MCF 10A (cell line): ENCODE measurements at regions not wholly inside any gene's neighbourhood (a gene's known extent, or its start where the extent isn't known, plus 50 kb on each side); places are given as distances from the start of the nearest gene placed in this dataset.

Experiments used
- BruUV-seq: library from RNA; stranded (reverse); fragments of 400-500 nt; replicated peaks from 2 replicates; lab custom pipeline; 2021; lab: Mats Ljungman, UMichigan
- CTCF ChIA-PET: fragments of 300-600 bp; sonication (Branson Sonifier 250); formaldehyde crosslinking; extraction: SDS; loops from one replicate; lab custom pipeline; 2021; ENCODE audit warnings: antibody characterized with exemption, inconsistent platforms; lab: Yijun Ruan, JAX
- POLR2A ChIA-PET: fragments of 300-600, 350-650 bp; sonication (Branson Sonifier 250); formaldehyde crosslinking; extraction: SDS; loops from one replicate; lab custom pipeline; 2020; ENCODE audit warnings: antibody characterized with exemption, inconsistent platforms; lab: Yijun Ruan, JAX
- DNase-seq: peaks from one replicate; pipeline ENCODE4 v3.0.0-alpha.2; 2018; ENCODE audit not compliant: unreplicated experiment
- H3K27ac Mint-ChIP-seq: one replicate; pipeline ENCODE4 v1.8.0; 2022; ENCODE audit warnings: mild to moderate bottlenecking, low read depth, mixed read lengths; ENCODE audit not compliant: unreplicated experiment
- H3K27me3 Mint-ChIP-seq: one replicate; pipeline ENCODE4 v1.8.0; 2022; ENCODE audit warnings: mixed read lengths; ENCODE audit not compliant: insufficient read depth, unreplicated experiment
- H3K36me3 Mint-ChIP-seq: one replicate; pipeline ENCODE4 v1.8.0; 2022; ENCODE audit warnings: mild to moderate bottlenecking, moderate library complexity, mixed read lengths; ENCODE audit not compliant: insufficient read depth, unreplicated experiment
- H3K4me1 Mint-ChIP-seq: one replicate; pipeline ENCODE4 v1.8.0; 2022; ENCODE audit warnings: mixed read lengths; ENCODE audit not compliant: insufficient read depth, unreplicated experiment
- H3K4me3 Mint-ChIP-seq: one replicate; pipeline ENCODE4 v1.8.0; 2022; ENCODE audit warnings: mild to moderate bottlenecking, moderate library complexity, mixed read lengths; ENCODE audit not compliant: unreplicated experiment
- H3K9me3 Mint-ChIP-seq: one replicate; pipeline ENCODE4 v1.8.0; 2022; ENCODE audit warnings: mixed read lengths; ENCODE audit not compliant: unreplicated experiment
- intact Hi-C: fragments of 100-400 bp; cut with micrococcal nuclease; formaldehyde crosslinking; loops from 2 replicates; pipeline ENCODE4 v1.14.1; 2022
- TF ChIP-seq, protein P1 (sequence below): fragments of 200-600 bp; IDR thresholded peaks from one replicate; pipeline ENCODE4 v1.8.0; 2022; ENCODE audit warnings: antibody characterized with exemption, mild to moderate bottlenecking; ENCODE audit not compliant: unreplicated experiment

- H3K27me3 Mint-ChIP-seq: no peaks in the 10 kb centered on the region
- no peaks in the 10 kb centered on the region for H3K36me3 Mint-ChIP-seq
- TF ChIP-seq, protein P1, sequence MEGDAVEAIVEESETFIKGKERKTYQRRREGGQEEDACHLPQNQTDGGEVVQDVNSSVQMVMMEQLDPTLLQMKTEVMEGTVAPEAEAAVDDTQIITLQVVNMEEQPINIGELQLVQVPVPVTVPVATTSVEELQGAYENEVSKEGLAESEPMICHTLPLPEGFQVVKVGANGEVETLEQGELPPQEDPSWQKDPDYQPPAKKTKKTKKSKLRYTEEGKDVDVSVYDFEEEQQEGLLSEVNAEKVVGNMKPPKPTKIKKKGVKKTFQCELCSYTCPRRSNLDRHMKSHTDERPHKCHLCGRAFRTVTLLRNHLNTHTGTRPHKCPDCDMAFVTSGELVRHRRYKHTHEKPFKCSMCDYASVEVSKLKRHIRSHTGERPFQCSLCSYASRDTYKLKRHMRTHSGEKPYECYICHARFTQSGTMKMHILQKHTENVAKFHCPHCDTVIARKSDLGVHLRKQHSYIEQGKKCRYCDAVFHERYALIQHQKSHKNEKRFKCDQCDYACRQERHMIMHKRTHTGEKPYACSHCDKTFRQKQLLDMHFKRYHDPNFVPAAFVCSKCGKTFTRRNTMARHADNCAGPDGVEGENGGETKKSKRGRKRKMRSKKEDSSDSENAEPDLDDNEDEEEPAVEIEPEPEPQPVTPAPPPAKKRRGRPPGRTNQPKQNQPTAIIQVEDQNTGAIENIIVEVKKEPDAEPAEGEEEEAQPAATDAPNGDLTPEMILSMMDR: no peak
- no peaks in the 10 kb centered on the region for H3K4me1 Mint-ChIP-seq
- no peak overlapping the region for H3K27ac Mint-ChIP-seq
- H3K4me3 Mint-ChIP-seq: no peak overlapping the region
- DNase-seq: no peak
- ChIA-PET CTCF (no interaction called here), POLR2A (no interaction called here)
- BruUV-seq: no TSS peak
- intact Hi-C loops: no loop called here
- H3K9me3 Mint-ChIP-seq: no peaks in the 10 kb centered on the region
Observed at GRCh38 chr7:33730958-33731357, 174.4 kb upstream of the BMPER start.

DNA sequence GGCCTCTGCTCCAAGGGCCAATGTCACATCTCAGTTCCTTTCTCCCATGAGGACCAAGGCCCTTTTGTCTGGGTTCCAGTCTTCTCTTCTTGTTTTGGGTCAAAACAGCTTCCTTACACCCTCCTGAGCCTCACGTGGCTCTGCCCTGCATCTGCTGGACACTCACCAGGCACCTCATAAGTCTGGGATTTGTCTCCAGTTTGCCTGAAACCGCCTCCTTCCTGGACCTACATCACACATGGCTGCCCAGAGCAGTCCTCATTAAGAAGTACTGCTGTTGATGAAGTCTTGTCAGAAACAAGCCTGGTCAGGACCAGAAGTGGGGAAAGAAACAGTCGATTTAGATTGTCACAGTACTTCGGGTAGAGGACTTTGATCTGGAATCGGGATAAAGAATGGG is 173.4 kb upstream of the BMPER start:
- Mint-ChIP-seq H3K36me3 (no peaks in the 10 kb centered on the region), H3K27me3 (no peaks in the 10 kb centered on the region), H3K9me3 (no peaks in the 10 kb centered on the region), H3K4me3 (no peak overlapping the region), H3K27ac (no peak overlapping the region), H3K4me1 (no peaks in the 10 kb centered on the region)
- TF ChIP-seq, protein P1: no peak
- intact Hi-C loops: no loop called here
- CTCF ChIA-PET: interaction anchor here (0.9 to 1.2 kb wide), 4 partner anchors 11 to 402 kb away, joined by 3 to 9 read pairs (median 5); no protein-coding TSS in a partner anchor
- no TSS peak for BruUV-seq
- no peak for DNase-seq
- POLR2A ChIA-PET: no interaction called here

DNA sequence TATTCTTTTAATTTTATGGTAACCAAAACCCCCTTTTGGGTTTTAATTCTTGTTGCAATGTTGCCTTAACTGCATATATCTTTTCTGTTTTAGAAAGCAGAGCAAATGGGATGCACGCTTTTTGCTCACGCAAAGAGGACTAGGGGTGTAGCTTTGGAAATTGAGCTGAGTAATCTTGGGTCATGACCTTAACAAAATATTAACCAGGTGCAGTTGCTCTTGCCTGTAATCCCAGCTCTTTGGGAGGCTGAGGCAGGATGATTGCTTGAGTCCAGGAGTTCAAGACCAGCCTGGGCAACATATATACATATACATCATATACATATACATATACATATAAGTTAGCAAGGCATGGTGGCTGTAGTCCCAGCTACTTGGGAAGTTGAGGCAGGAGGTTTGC is 172.9 kb upstream of the BMPER start:
- POLR2A ChIA-PET: no interaction called here
- TF ChIP-seq, protein P1: no peak
- BruUV-seq: no TSS peak
- DNase-seq: no peak
- Mint-ChIP-seq H3K4me3 (no peak overlapping the region), H3K27ac (no peak overlapping the region), H3K36me3 (no peaks in the 10 kb centered on the region), H3K27me3 (no peaks in the 10 kb centered on the region), H3K9me3 (no peaks in the 10 kb centered on the region), H3K4me1 (no peaks in the 10 kb centered on the region)
- CTCF ChIA-PET: interaction anchor here (0.7 to 1.2 kb wide), 5 partner anchors 9 to 401 kb away, joined by 3 to 9 read pairs (median 4); no protein-coding TSS in a partner anchor
- intact Hi-C loops: no loop called here

DNA sequence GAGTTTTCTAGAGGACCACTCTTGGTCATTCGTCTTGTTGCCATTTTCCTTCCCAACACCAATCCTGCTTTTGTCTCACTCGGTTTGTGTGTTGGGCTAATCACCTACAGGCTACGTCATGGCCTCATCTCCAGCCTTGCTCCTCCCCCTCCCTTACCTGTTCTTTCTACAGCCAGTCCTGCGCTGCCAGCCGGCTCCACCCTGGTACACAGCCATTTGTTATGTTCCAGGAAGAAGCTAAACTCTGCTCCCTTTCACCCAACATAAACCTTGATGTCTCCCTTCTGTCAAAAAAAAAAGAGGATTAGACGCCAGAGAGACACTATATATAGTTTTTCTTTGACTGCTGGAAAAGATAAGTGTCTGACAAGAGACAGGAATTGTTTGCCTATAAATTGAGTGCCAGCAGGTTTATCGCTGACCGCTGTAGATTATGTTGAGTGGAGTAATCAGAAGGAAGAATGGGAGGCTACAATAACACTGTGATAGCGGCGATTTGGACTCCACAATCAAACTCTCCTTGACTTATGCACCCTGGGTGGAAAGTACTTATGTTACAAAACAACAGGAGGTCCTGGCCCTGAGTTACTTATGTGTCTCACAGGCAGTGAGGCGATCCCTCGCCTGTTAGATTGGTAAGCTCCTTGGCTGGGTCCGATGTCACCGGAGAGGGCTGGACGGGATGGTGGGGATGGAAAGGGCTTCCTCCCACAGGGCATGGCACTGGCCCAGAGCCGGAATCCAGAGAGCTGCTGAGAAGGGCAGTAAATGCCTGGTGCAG is 171.3 kb upstream of the BMPER start:
- ChIA-PET CTCF (interaction anchor here (0.7 kb wide), 1 partner anchor 197 kb away, joined by 4 read pairs; no protein-coding TSS in a partner anchor), POLR2A (no interaction called here)
- TF ChIP-seq, protein P1: no peak
- Mint-ChIP-seq H3K27me3 (no peaks in the 10 kb centered on the region), H3K9me3 (no peaks in the 10 kb centered on the region), H3K4me3 (no peak overlapping the region), H3K36me3 (no peaks in the 10 kb centered on the region), H3K27ac (no peak overlapping the region), H3K4me1 (no peaks in the 10 kb centered on the region)
- no TSS peak for BruUV-seq
- DNase-seq: no peak
- intact Hi-C loops: no loop called here
